ENCODE measurements at regions not wholly inside any gene's neighbourhood (a gene's known extent, or its start where the extent isn't known, plus 50 kb on each side); places are given as distances from the start of the nearest gene placed in this dataset.
"Not testable (repeated sequence)": the region's sequence is repeated elsewhere in the genome, so short reads cannot be mapped to it uniquely, and the experiment has no call there.

GRCh38 chr12:32010631-32011336 lies 51.6 kb downstream of the RESF1 start:
- Histone ChIP-seq H3K4me1 (ENCODE audit: control insufficient read depth, insufficient read depth, low read length) (no peaks in the 10 kb centered on the region), H3K27me3 (ENCODE audit: control insufficient read depth, insufficient read depth, low read length) (no peaks in the 10 kb centered on the region), H3K9me3 (ENCODE audit: control insufficient read depth, low read depth, low read length) (no peaks in the 10 kb centered on the region), H3K27ac (ENCODE audit: low read length) (no peak overlapping the region), H3K4me3 (ENCODE audit: low read length) (no peak overlapping the region), H3K36me3 (ENCODE audit: control insufficient read depth, insufficient read depth, low read length) (no peaks in the 10 kb centered on the region)
- 57% methylated on average over 2 of the region's 2 CpGs for WGBS (ENCODE audit: insufficient coverage, low lambda C conversion rate)
- no peak for DNase-seq

GRCh38 chr12:32012249-32012785 lies 53.1 kb downstream of the RESF1 start:
- DNase-seq, result no peak

GRCh38 chr12:32015036-32015435 lies 55.8 kb downstream of the RESF1 start:
- Histone ChIP-seq H3K27me3 (ENCODE audit: control insufficient read depth, insufficient read depth, low read length) (no peaks in the 10 kb centered on the region), H3K4me1 (ENCODE audit: control insufficient read depth, insufficient read depth, low read length) (no peaks in the 10 kb centered on the region), H3K4me3 (ENCODE audit: low read length) (no peak overlapping the region), H3K27ac (ENCODE audit: low read length) (no peak overlapping the region), H3K9me3 (ENCODE audit: control insufficient read depth, low read depth, low read length) (no peaks in the 10 kb centered on the region), H3K36me3 (ENCODE audit: control insufficient read depth, insufficient read depth, low read length) (no peaks in the 10 kb centered on the region)
- WGBS (ENCODE audit: insufficient coverage, low lambda C conversion rate), result 100% methylated on average over 2 of the region's 4 CpGs
- no peak for DNase-seq

More at GRCh38 chr12:32012249-32012785, 53.1 kb downstream of the RESF1 start:
- Histone ChIP-seq H3K4me3 (ENCODE audit: low read length) (no peak overlapping the region), H3K36me3 (ENCODE audit: control insufficient read depth, insufficient read depth, low read length) (no peaks in the 10 kb centered on the region), H3K27ac (ENCODE audit: low read length) (no peak overlapping the region), H3K4me1 (ENCODE audit: control insufficient read depth, insufficient read depth, low read length) (no peaks in the 10 kb centered on the region), H3K27me3 (ENCODE audit: control insufficient read depth, insufficient read depth, low read length) (no peaks in the 10 kb centered on the region), H3K9me3 (ENCODE audit: control insufficient read depth, low read depth, low read length) (no peaks in the 10 kb centered on the region)
- no CpG with 5 or more reads among the region's 4 CpGs for WGBS (ENCODE audit: insufficient coverage, low lambda C conversion rate)

- Histone ChIP-seq H3K4me1 (ENCODE audit: control insufficient read depth, insufficient read depth, low read length) (no peaks in the 10 kb centered on the region), H3K4me3 (ENCODE audit: low read length) (no peak overlapping the region), H3K36me3 (ENCODE audit: control insufficient read depth, insufficient read depth, low read length) (no peaks in the 10 kb centered on the region), H3K9me3 (ENCODE audit: control insufficient read depth, low read depth, low read length) (no peaks in the 10 kb centered on the region), H3K27me3 (ENCODE audit: control insufficient read depth, insufficient read depth, low read length) (no peaks in the 10 kb centered on the region), H3K27ac (ENCODE audit: low read length) (no peak overlapping the region)
- no peak for DNase-seq
- no CpG with 5 or more reads among the region's 3 CpGs for WGBS (ENCODE audit: insufficient coverage, low lambda C conversion rate)
Observed at GRCh38 chr12:32016680-32017482, 57.7 kb downstream of the RESF1 start.

- no peaks in the 10 kb centered on the region for H3K27me3 ChIP-seq (ENCODE audit: control insufficient read depth, insufficient read depth, low read length)
- DNase-seq, result no peak
- no peak overlapping the region for H3K4me3 ChIP-seq (ENCODE audit: low read length)
- peaks cover 4% of the 10 kb centered on the region for H3K4me1 ChIP-seq (ENCODE audit: control insufficient read depth, insufficient read depth, low read length)
- H3K9me3 ChIP-seq (ENCODE audit: control insufficient read depth, low read depth, low read length), result no peaks in the 10 kb centered on the region
- no peak overlapping the region for H3K27ac ChIP-seq (ENCODE audit: low read length)
- no peaks in the 10 kb centered on the region for H3K36me3 ChIP-seq (ENCODE audit: control insufficient read depth, insufficient read depth, low read length)
- WGBS (ENCODE audit: insufficient coverage, low lambda C conversion rate), result 83% methylated on average over 1 of the region's 2 CpGs
Observed at GRCh38 chr12:32021346-32021773, 62.1 kb downstream of the RESF1 start.

- not testable (repeated sequence) for DNase-seq; H3K27ac ChIP-seq (ENCODE audit: low read length); H3K4me3 ChIP-seq (ENCODE audit: low read length); H3K4me1 ChIP-seq (ENCODE audit: control insufficient read depth, insufficient read depth, low read length); H3K27me3 ChIP-seq (ENCODE audit: control insufficient read depth, insufficient read depth, low read length); H3K36me3 ChIP-seq (ENCODE audit: control insufficient read depth, insufficient read depth, low read length); H3K9me3 ChIP-seq (ENCODE audit: control insufficient read depth, low read depth, low read length)
- WGBS (ENCODE audit: insufficient coverage, low lambda C conversion rate), result no CpG with 5 or more reads among the region's 10 CpGs
Observed at GRCh38 chr12:32022387-32022786, 63.2 kb downstream of the RESF1 start.

GRCh38 chr12:32023861-32024260 lies 64.6 kb downstream of the RESF1 start:
- H3K9me3 ChIP-seq (ENCODE audit: control insufficient read depth, low read depth, low read length); H3K27ac ChIP-seq (ENCODE audit: low read length); H3K36me3 ChIP-seq (ENCODE audit: control insufficient read depth, insufficient read depth, low read length); H3K27me3 ChIP-seq (ENCODE audit: control insufficient read depth, insufficient read depth, low read length); H3K4me3 ChIP-seq (ENCODE audit: low read length); H3K4me1 ChIP-seq (ENCODE audit: control insufficient read depth, insufficient read depth, low read length); DNase-seq: not testable (repeated sequence)
- WGBS (ENCODE audit: insufficient coverage, low lambda C conversion rate), result no CpG with 5 or more reads among the region's 9 CpGs

- no peak for DNase-seq
- WGBS (ENCODE audit: insufficient coverage, low lambda C conversion rate), result 72% methylated on average over 2 of the region's 8 CpGs
Observed at GRCh38 chr12:32024884-32025592, 65.8 kb downstream of the RESF1 start.

GRCh38 chr12:32025906-32026305 lies 66.7 kb downstream of the RESF1 start:
- DNase-seq, result no peak
- WGBS (ENCODE audit: insufficient coverage, low lambda C conversion rate), result no CpG with 5 or more reads among the region's 8 CpGs
- Histone ChIP-seq H3K4me1 (ENCODE audit: control insufficient read depth, insufficient read depth, low read length) (peaks cover 4% of the 10 kb centered on the region), H3K4me3 (ENCODE audit: low read length) (no peak overlapping the region), H3K27me3 (ENCODE audit: control insufficient read depth, insufficient read depth, low read length) (no peaks in the 10 kb centered on the region), H3K27ac (ENCODE audit: low read length) (no peak overlapping the region), H3K36me3 (ENCODE audit: control insufficient read depth, insufficient read depth, low read length) (no peaks in the 10 kb centered on the region), H3K9me3 (ENCODE audit: control insufficient read depth, low read depth, low read length) (no peaks in the 10 kb centered on the region)

More at GRCh38 chr12:32024884-32025592, 65.8 kb downstream of the RESF1 start:
- no peaks in the 10 kb centered on the region for H3K9me3 ChIP-seq (ENCODE audit: control insufficient read depth, low read depth, low read length)
- peaks cover 4% of the 10 kb centered on the region for H3K4me1 ChIP-seq (ENCODE audit: control insufficient read depth, insufficient read depth, low read length)
- no peak overlapping the region for H3K27ac ChIP-seq (ENCODE audit: low read length)
- no peak overlapping the region for H3K4me3 ChIP-seq (ENCODE audit: low read length)
- H3K36me3 ChIP-seq (ENCODE audit: control insufficient read depth, insufficient read depth, low read length), result no peaks in the 10 kb centered on the region
- no peaks in the 10 kb centered on the region for H3K27me3 ChIP-seq (ENCODE audit: control insufficient read depth, insufficient read depth, low read length)

- Histone ChIP-seq H3K4me3 (ENCODE audit: low read length) (no peak overlapping the region), H3K36me3 (ENCODE audit: control insufficient read depth, insufficient read depth, low read length) (no peaks in the 10 kb centered on the region), H3K27ac (ENCODE audit: low read length) (no peak overlapping the region), H3K27me3 (ENCODE audit: control insufficient read depth, insufficient read depth, low read length) (no peaks in the 10 kb centered on the region), H3K9me3 (ENCODE audit: control insufficient read depth, low read depth, low read length) (no peaks in the 10 kb centered on the region), H3K4me1 (ENCODE audit: control insufficient read depth, insufficient read depth, low read length) (peaks cover 16% of the 10 kb centered on the region)
- DNase-seq, result no peak
- WGBS (ENCODE audit: insufficient coverage, low lambda C conversion rate), result 100% methylated on average over 3 of the region's 6 CpGs
Observed at GRCh38 chr12:32027684-32028365, 68.6 kb downstream of the RESF1 start.

Data from large intestine (tissue), 3 donors.